AG04450 (cell line): ENCODE measurements at regions not wholly inside any gene's neighbourhood (a gene's known extent, or its start where the extent isn't known, plus 50 kb on each side); places are given as distances from the start of the nearest gene placed in this dataset.

Experiments
- CTCF ChIA-PET: fragments of 300-600, 350-600 bp; formaldehyde crosslinking; extraction: SDS; loops from one replicate; lab custom pipeline; 2022; ENCODE audit warnings: antibody characterized with exemption, inconsistent platforms; lab: Charles Lee
- POLR2A ChIA-PET: fragments of 350-600 bp; formaldehyde crosslinking; extraction: SDS; loops from one replicate; lab custom pipeline; 2021; ENCODE audit warnings: antibody characterized with exemption, inconsistent platforms; lab: Yijun Ruan, JAX
- DNase-seq: peaks from one replicate; pipeline ENCODE4 v3.0.0-alpha.2; 2011; ENCODE audit warnings: low read depth, low spot score
- H3K27ac ChIP-seq: one replicate; pipeline ENCODE4 v1.5.1; 2012; ENCODE audit warnings: low read depth, low read length, control low read depth
- H3K27me3 ChIP-seq: one replicate; pipeline ENCODE4 v1.6.0; 2012; ENCODE audit warnings: low read length; ENCODE audit not compliant: control insufficient read depth, insufficient read depth
- H3K4me3 ChIP-seq: 2 replicates; pipeline ENCODE4 v1.5.1; 2011; ENCODE audit warnings: mild to moderate bottlenecking, low read depth, low read length, control low read depth
- H3K9me3 ChIP-seq: 2 replicates; pipeline ENCODE4 v1.5.1; 2012; ENCODE audit warnings: low read length; ENCODE audit not compliant: control insufficient read depth, insufficient read depth
- CTCF ChIP-seq: IDR thresholded peaks from 2 replicates; pipeline ENCODE4 v1.5.1; 2011; ENCODE audit warnings: low read depth, low read length, control low read depth, inconsistent platforms

GRCh38 chr6:1042583-1043457, 269.1 kb upstream of the FOXQ1 start:
- no peak overlapping the region for H3K27ac ChIP-seq
- CTCF ChIA-PET, result no interaction called here
- H3K27me3 ChIP-seq, result peaks cover 26% of the 10 kb centered on the region
- TF ChIP-seq CTCF, result no peak
- POLR2A ChIA-PET, result interaction anchor here (0.7 kb wide), 1 partner anchor 19 kb away, joined by 3 read pairs; no protein-coding TSS in a partner anchor
- no peaks in the 10 kb centered on the region; the same call in 1 of the 2 replicates for H3K9me3 ChIP-seq
- no peak for DNase-seq
- H3K4me3 ChIP-seq, result no peak overlapping the region

GRCh38 chr6:1040393-1040792, 271.5 kb upstream of the FOXQ1 start:
- Histone ChIP-seq H3K9me3 (no peaks in the 10 kb centered on the region; the same call in 1 of the 2 replicates), H3K27me3 (peaks cover 26% of the 10 kb centered on the region), H3K27ac (no peak overlapping the region), H3K4me3 (no peak overlapping the region)
- no peak for TF ChIP-seq CTCF
- ChIA-PET POLR2A (no interaction called here), CTCF (no interaction called here)
- no peak for DNase-seq

GRCh38 chr6:1039746-1040145, 272.2 kb upstream of the FOXQ1 start:
- ChIA-PET POLR2A (no interaction called here), CTCF (no interaction called here)
- Histone ChIP-seq H3K4me3 (no peak overlapping the region), H3K9me3 (no peaks in the 10 kb centered on the region; the same call in 1 of the 2 replicates), H3K27ac (no peak overlapping the region), H3K27me3 (peaks cover 26% of the 10 kb centered on the region)
- no peak for TF ChIP-seq CTCF
- no peak for DNase-seq

GRCh38 chr6:1039191-1039590, 272.7 kb upstream of the FOXQ1 start:
- peaks cover 26% of the 10 kb centered on the region for H3K27me3 ChIP-seq
- H3K9me3 ChIP-seq, result no peaks in the 10 kb centered on the region; the same call in 1 of the 2 replicates
- ChIA-PET CTCF (no interaction called here), POLR2A (no interaction called here)
- TF ChIP-seq CTCF, result no peak
- no peak overlapping the region for H3K4me3 ChIP-seq
- no peak overlapping the region for H3K27ac ChIP-seq
- DNase-seq, result no peak
